ENCODE measurements at regions not wholly inside any gene's neighbourhood (a gene's known extent, or its start where the extent isn't known, plus 50 kb on each side); places are given as distances from the start of the nearest gene placed in this dataset.

DNA sequence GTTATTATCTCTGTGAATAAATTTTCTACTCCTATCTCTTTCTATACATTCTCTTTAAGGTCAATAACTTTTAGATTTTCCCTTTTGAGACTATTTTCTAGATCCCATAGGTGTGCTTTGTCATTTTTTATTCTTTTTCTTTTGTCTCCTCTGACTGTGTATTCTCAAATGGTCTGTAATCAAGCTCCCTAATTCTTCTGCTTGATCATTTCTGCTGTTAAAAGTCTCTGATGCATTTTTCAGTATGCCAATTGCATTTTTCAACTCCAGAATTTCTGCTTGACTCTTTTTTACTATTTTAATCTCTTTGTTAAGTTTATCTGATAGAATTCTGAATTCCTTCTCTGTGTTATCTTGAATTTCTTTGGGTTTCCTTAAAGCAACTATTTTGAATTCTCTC lies 78.2 kb downstream of the THNSL1 start:
- Histone ChIP-seq H3F3A (replicated peaks; ENCODE audit: low read depth) (no peaks in the 10 kb centered on the region), H2AFZ (no peak overlapping the region), H3K9me2 (ENCODE audit: insufficient read depth) (no peaks in the 10 kb centered on the region), H3K27me3 (ENCODE audit: insufficient read depth) (no peaks in the 10 kb centered on the region), H3K4me2 (no peak overlapping the region), H3K4me3 (no peak overlapping the region), H4K20me1 (replicated peaks; ENCODE audit: insufficient read depth) (no peaks in the 10 kb centered on the region), H3K79me2 (replicated peaks; ENCODE audit: insufficient read depth) (no peaks in the 10 kb centered on the region), H3K36me3 (ENCODE audit: insufficient read depth) (no peaks in the 10 kb centered on the region), H3K4me1 (ENCODE audit: insufficient read depth) (no peaks in the 10 kb centered on the region), H3K27ac (ENCODE audit: low read depth) (no peak overlapping the region)
- TF ChIP-seq, protein P1, sequence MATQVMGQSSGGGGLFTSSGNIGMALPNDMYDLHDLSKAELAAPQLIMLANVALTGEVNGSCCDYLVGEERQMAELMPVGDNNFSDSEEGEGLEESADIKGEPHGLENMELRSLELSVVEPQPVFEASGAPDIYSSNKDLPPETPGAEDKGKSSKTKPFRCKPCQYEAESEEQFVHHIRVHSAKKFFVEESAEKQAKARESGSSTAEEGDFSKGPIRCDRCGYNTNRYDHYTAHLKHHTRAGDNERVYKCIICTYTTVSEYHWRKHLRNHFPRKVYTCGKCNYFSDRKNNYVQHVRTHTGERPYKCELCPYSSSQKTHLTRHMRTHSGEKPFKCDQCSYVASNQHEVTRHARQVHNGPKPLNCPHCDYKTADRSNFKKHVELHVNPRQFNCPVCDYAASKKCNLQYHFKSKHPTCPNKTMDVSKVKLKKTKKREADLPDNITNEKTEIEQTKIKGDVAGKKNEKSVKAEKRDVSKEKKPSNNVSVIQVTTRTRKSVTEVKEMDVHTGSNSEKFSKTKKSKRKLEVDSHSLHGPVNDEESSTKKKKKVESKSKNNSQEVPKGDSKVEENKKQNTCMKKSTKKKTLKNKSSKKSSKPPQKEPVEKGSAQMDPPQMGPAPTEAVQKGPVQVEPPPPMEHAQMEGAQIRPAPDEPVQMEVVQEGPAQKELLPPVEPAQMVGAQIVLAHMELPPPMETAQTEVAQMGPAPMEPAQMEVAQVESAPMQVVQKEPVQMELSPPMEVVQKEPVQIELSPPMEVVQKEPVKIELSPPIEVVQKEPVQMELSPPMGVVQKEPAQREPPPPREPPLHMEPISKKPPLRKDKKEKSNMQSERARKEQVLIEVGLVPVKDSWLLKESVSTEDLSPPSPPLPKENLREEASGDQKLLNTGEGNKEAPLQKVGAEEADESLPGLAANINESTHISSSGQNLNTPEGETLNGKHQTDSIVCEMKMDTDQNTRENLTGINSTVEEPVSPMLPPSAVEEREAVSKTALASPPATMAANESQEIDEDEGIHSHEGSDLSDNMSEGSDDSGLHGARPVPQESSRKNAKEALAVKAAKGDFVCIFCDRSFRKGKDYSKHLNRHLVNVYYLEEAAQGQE (IDR thresholded peaks at IDR 0.05; ENCODE audit: unreplicated experiment) = no peak
- TF ChIP-seq EZH2phosphoT487 (IDR thresholded peaks at IDR 0.05; ENCODE audit: unreplicated experiment) (no peak), EZH2 (IDR thresholded peaks at IDR 0.05; ENCODE audit: low read depth, unreplicated experiment) (no peak), POLR2AphosphoS5 (IDR thresholded peaks at IDR 0.05; ENCODE audit: low read depth) (no peak), ZNF114 (CRISPR knock-in tag; IDR thresholded peaks at IDR 0.05) (no peak), NANOG (IDR thresholded peaks at IDR 0.05; ENCODE audit: borderline replicate concordance) (no peak)
- TF ChIP-seq, protein P2, sequence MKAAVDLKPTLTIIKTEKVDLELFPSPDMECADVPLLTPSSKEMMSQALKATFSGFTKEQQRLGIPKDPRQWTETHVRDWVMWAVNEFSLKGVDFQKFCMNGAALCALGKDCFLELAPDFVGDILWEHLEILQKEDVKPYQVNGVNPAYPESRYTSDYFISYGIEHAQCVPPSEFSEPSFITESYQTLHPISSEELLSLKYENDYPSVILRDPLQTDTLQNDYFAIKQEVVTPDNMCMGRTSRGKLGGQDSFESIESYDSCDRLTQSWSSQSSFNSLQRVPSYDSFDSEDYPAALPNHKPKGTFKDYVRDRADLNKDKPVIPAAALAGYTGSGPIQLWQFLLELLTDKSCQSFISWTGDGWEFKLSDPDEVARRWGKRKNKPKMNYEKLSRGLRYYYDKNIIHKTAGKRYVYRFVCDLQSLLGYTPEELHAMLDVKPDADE (IDR thresholded peaks at IDR 0.05) = no peak
- Mint-ChIP-seq H3K27me3 (ENCODE audit: insufficient read depth, low read depth, poor library complexity) (peaks cover 2% of the 10 kb centered on the region), H3K27ac (no peak overlapping the region), H3K4me1 (no peaks in the 10 kb centered on the region; the same call in 2 of the 3 replicates), H3K4me3 (no peak overlapping the region), H3K36me3 (ENCODE audit: low read depth) (no peaks in the 10 kb centered on the region), H3K9me3 (peaks cover 6% of the 10 kb centered on the region; the same call in 2 of the 3 replicates)
- ATAC-seq (no peak), DNase-seq (ENCODE audit: low spot score) (no peak)

DNA sequence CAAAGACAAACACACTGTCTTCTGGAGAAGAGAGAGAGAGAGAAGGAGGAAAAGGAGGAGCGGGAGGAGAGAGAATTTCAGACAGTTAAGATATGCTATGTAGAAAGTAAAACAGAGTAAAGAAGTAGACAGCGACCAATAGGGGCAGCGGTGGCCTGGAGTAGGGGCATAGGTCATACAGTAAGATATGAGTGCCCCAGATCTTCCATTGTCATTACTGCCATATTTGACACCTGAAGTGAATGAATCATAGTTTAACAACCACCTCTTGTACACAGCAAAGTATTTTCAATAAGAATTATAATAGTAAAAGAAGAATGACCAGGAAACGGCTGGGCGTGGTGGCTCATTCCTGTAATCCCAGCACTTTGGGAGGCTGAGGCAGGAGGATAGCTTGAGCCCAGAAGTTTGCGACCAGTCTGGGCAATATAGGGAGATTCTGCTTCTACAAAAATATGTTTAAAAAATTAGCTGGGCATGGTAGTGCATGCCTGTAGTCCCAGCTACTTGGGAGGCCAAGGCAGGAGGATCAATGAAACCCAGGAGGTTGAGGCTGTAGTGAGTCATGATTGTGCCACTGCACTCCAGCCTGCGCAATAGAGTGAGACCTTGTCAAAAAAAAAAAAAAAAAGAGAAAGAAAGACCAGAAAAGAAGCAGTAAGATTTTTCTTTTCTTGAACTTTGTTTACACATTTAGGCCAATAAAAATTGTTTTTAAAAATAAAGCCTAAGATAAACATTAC lies 77.0 kb upstream of the GPR158 start:
- Histone ChIP-seq H3K9me2 (ENCODE audit: insufficient read depth) (no peaks in the 10 kb centered on the region), H3K4me3 (no peak overlapping the region), H3K27ac (ENCODE audit: low read depth) (no peak overlapping the region), H4K20me1 (replicated peaks; ENCODE audit: insufficient read depth) (no peaks in the 10 kb centered on the region), H3F3A (replicated peaks; ENCODE audit: low read depth) (no peaks in the 10 kb centered on the region), H3K4me2 (no peak overlapping the region), H3K79me2 (replicated peaks; ENCODE audit: insufficient read depth) (no peaks in the 10 kb centered on the region), H3K27me3 (ENCODE audit: insufficient read depth) (no peaks in the 10 kb centered on the region), H2AFZ (no peak overlapping the region), H3K4me1 (ENCODE audit: insufficient read depth) (no peaks in the 10 kb centered on the region; the same call in 1 of the 2 replicates), H3K36me3 (ENCODE audit: insufficient read depth) (no peaks in the 10 kb centered on the region)
- Mint-ChIP-seq H3K27me3 (ENCODE audit: insufficient read depth, low read depth, poor library complexity) (peaks cover 4% of the 10 kb centered on the region), H3K4me1 (peaks cover 19% of the 10 kb centered on the region), H3K9me3 (no peaks in the 10 kb centered on the region), H3K27ac (no peak overlapping the region), H3K36me3 (ENCODE audit: low read depth) (no peaks in the 10 kb centered on the region), H3K4me3 (no peak overlapping the region)
- ATAC-seq (no peak), DNase-seq (ENCODE audit: low spot score) (no peak)
- TF ChIP-seq, protein P1 (IDR thresholded peaks at IDR 0.05; ENCODE audit: unreplicated experiment) = no peak
- TF ChIP-seq EZH2 (IDR thresholded peaks at IDR 0.05; ENCODE audit: low read depth, unreplicated experiment) = no peak
- TF ChIP-seq, protein P3, sequence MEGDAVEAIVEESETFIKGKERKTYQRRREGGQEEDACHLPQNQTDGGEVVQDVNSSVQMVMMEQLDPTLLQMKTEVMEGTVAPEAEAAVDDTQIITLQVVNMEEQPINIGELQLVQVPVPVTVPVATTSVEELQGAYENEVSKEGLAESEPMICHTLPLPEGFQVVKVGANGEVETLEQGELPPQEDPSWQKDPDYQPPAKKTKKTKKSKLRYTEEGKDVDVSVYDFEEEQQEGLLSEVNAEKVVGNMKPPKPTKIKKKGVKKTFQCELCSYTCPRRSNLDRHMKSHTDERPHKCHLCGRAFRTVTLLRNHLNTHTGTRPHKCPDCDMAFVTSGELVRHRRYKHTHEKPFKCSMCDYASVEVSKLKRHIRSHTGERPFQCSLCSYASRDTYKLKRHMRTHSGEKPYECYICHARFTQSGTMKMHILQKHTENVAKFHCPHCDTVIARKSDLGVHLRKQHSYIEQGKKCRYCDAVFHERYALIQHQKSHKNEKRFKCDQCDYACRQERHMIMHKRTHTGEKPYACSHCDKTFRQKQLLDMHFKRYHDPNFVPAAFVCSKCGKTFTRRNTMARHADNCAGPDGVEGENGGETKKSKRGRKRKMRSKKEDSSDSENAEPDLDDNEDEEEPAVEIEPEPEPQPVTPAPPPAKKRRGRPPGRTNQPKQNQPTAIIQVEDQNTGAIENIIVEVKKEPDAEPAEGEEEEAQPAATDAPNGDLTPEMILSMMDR (conservative IDR thresholded peaks at IDR 0.05; ENCODE audit: low read depth in 2 of 2) = peak; percentile 24 to 32; a peak in 2 of 4 replicates
